ENCODE measurements at regions not wholly inside any gene's neighbourhood (a gene's known extent, or its start where the extent isn't known, plus 50 kb on each side); places are given as distances from the start of the nearest gene placed in this dataset.

GRCh38 chr18:25686960-25687500 lies 335.1 kb upstream of the ZNF521 start:
- Histone ChIP-seq H3K18ac (ENCODE audit: low read depth, low read length) (no peak overlapping the region), H2BK20ac (ENCODE audit: low read depth, low read length) (no peak overlapping the region), H3K36me3 (ENCODE audit: control insufficient read depth, insufficient read depth, low read length) (no peaks in the 10 kb centered on the region), H3K23ac (ENCODE audit: low read depth, low read length) (no peak overlapping the region), H3K9ac (ENCODE audit: low read depth, low read length) (no peak overlapping the region), H4K91ac (ENCODE audit: insufficient read depth, low read depth, low read length) (no peak overlapping the region), H2AFZ (replicated peaks; ENCODE audit: low read length, poor library complexity) (no peak overlapping the region), H3K4me2 (ENCODE audit: low read depth, low read length) (no peak overlapping the region), H4K8ac (ENCODE audit: low read depth in 2 of 2, low read length in 2 of 2) (no peak overlapping the region), H3K56ac (ENCODE audit: extremely low read depth, insufficient read depth, low read length) (no peak overlapping the region), H4K5ac (ENCODE audit: low read depth, low read length) (no peak overlapping the region), H2AK5ac (ENCODE audit: low read depth, low read length) (no peak overlapping the region), H3K4me3 (ENCODE audit: insufficient read depth, low read depth, low read length) (no peak overlapping the region), H3K4ac (ENCODE audit: low read depth, low read length) (no peak overlapping the region), H3K79me1 (ENCODE audit: low read depth in 1 of 2, low read length in 2 of 2) (no peaks in the 10 kb centered on the region), H3K14ac (replicated peaks; ENCODE audit: low read depth, low read length) (no peak overlapping the region), H2AK9ac (replicated peaks; ENCODE audit: low read depth, low read length, poor library complexity) (no peak overlapping the region), H2BK15ac (ENCODE audit: low read depth, low read length) (no peak overlapping the region), H3K4me1 (ENCODE audit: control insufficient read depth, insufficient read depth, low read length) (no peaks in the 10 kb centered on the region), H2BK5ac (ENCODE audit: low read depth, low read length, poor library complexity, severe bottlenecking) (no peak overlapping the region), H3K27ac (ENCODE audit: insufficient read depth, low read length) (no peak overlapping the region), H3K27me3 (ENCODE audit: control insufficient read depth, insufficient read depth, low read length) (no peaks in the 10 kb centered on the region; the same call in 1 of the 2 replicates), H3K9me3 (ENCODE audit: control insufficient read depth, insufficient read depth, low read length) (no peaks in the 10 kb centered on the region), H4K20me1 (ENCODE audit: insufficient read depth, low read length) (no peaks in the 10 kb centered on the region), H2BK120ac (ENCODE audit: low read depth, low read length) (no peak overlapping the region), H3K9me1 (ENCODE audit: insufficient read depth, low read length) (no peaks in the 10 kb centered on the region)
- ChIA-PET POLR2A (ENCODE audit: unreplicated experiment) (no interaction called here), CTCF (no interaction called here)
- BruUV-seq (replicated peaks) = no TSS peak
- TF ChIP-seq CEBPB (IDR thresholded peaks at IDR 0.05; ENCODE audit: low read depth, low read length) = 0 out of 2 replicates have a peak, but pooled peaks have one; percentile 10
- no peak for TF ChIP-seq RAD21 (IDR thresholded peaks at IDR 0.05; ENCODE audit: low read length)
- ATAC-seq (ENCODE audit: low read depth) = no peak
- dilution Hi-C loops (cut with HindIII; ENCODE audit: low sequenced_read_pairs, unreplicated experiment) (no loop called here), in situ Hi-C loops (cut with MboI; ENCODE audit: low sequenced_read_pairs) (no loop called here), intact Hi-C loops (cut with micrococcal nuclease) (no loop called here)
- WGBS, 2 experiments (ENCODE audit: extremely low coverage in 2 of 2, insufficient read length in 1 of 2) = no CpG with 5 or more reads among the region's 3 CpGs
- peak; percentile 19 for DNase-seq

All from IMR-90 (cell line).